Activated T-helper 1 cell treated with anti-CD3 and anti-CD28 coated beads, Interleukin-12 subunit alpha, Interleukin-12 subunit beta, Interleukin-2, Interleukin-4 antibody, amounts not matched to agents 30 ng/mL and 10 ng/mL and 1 ng/mL, durations not matched to agents 14 hours and 24 hours and 36 hours (primary cell): ENCODE measurements at regions not wholly inside any gene's neighbourhood (a gene's known extent, or its start where the extent isn't known, plus 50 kb on each side); places are given as distances from the start of the nearest gene placed in this dataset.

ENCODE experiments used
- DNase-seq: peaks from one replicate; pipeline ENCODE4 v3.0.0; 2021; ENCODE audit warnings: low spot score
- H3K27ac Mint-ChIP-seq: one replicate; pipeline ENCODE4 v1.8.0; 2021; ENCODE audit warnings: mild to moderate bottlenecking, mixed read lengths
- H3K27me3 Mint-ChIP-seq: one replicate; pipeline ENCODE4 v1.8.0; 2022; ENCODE audit warnings: mild to moderate bottlenecking, moderate library complexity, mixed read lengths; ENCODE audit not compliant: insufficient read depth
- H3K36me3 Mint-ChIP-seq: one replicate; pipeline ENCODE4 v1.8.0; 2021; ENCODE audit warnings: low read depth, mixed read lengths
- H3K4me1 Mint-ChIP-seq: one replicate; pipeline ENCODE4 v1.8.0; 2021; ENCODE audit warnings: low read depth, mixed read lengths
- H3K4me3 Mint-ChIP-seq: one replicate; pipeline ENCODE4 v1.8.0; 2021; ENCODE audit warnings: mild to moderate bottlenecking, moderate library complexity, mixed read lengths
- H3K9me3 Mint-ChIP-seq: one replicate; pipeline ENCODE4 v1.8.0; 2021; ENCODE audit warnings: mixed read lengths
- intact Hi-C: fragments of 100-400 bp; cut with micrococcal nuclease; formaldehyde crosslinking; loops from one replicate; pipeline ENCODE4 v1.15.1; 2024

- Mint-ChIP-seq H3K9me3 (no peaks in the 10 kb centered on the region), H3K27ac (no peak overlapping the region), H3K4me1 (no peaks in the 10 kb centered on the region), H3K4me3 (no peak overlapping the region), H3K27me3 (no peaks in the 10 kb centered on the region), H3K36me3 (no peaks in the 10 kb centered on the region)
- intact Hi-C loops = no loop called here
- DNase-seq = no peak
Measured at GRCh38 chr1:194347200-194347599, 1160.8 kb upstream of the B3GALT2 start.

- no peak for DNase-seq
- no peaks in the 10 kb centered on the region for H3K27me3 Mint-ChIP-seq
Measured at GRCh38 chr1:194342484-194343262, 1156.3 kb upstream of the B3GALT2 start.

GRCh38 chr1:194341587-194341986, 1155.2 kb upstream of the B3GALT2 start:
- Mint-ChIP-seq H3K27me3 (no peaks in the 10 kb centered on the region), H3K27ac (no peak overlapping the region), H3K36me3 (no peaks in the 10 kb centered on the region), H3K9me3 (no peaks in the 10 kb centered on the region), H3K4me1 (peaks cover 8% of the 10 kb centered on the region), H3K4me3 (no peak overlapping the region)
- intact Hi-C loops = no loop called here
- DNase-seq = no peak

More at GRCh38 chr1:194342484-194343262, 1156.3 kb upstream of the B3GALT2 start:
- Mint-ChIP-seq H3K27ac (no peak overlapping the region), H3K9me3 (no peaks in the 10 kb centered on the region), H3K4me3 (no peak overlapping the region), H3K36me3 (no peaks in the 10 kb centered on the region), H3K4me1 (peaks cover 8% of the 10 kb centered on the region)
- intact Hi-C loops = no loop called here

DNA sequence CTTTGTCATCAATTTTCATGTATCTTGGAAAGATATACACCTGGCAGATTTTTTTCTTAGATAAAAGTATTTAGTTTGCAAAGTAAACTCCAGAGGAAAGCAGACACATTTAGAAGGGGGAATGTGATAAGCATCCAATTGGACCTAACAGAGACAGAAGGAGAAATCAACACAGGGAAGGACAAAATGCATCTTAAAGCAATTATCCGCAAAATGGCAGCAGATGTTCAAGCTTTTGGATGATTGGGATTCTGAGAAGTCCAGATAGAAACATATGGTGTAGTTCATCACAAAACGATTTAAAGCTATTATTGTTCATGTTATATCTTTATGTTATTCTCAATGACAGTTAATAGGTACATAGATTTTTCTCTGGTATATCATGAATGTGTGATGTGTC, 1153.1 kb upstream of the B3GALT2 start:
- Mint-ChIP-seq H3K27me3 (no peaks in the 10 kb centered on the region), H3K9me3 (no peaks in the 10 kb centered on the region), H3K4me3 (no peak overlapping the region), H3K36me3 (no peaks in the 10 kb centered on the region), H3K4me1 (peaks cover 8% of the 10 kb centered on the region), H3K27ac (no peak overlapping the region)
- no peak for DNase-seq
- intact Hi-C loops = no loop called here

GRCh38 chr1:194338241-194338948, 1152.0 kb upstream of the B3GALT2 start:
- DNase-seq = no peak
- Mint-ChIP-seq H3K27ac (no peak overlapping the region), H3K4me1 (peaks cover 8% of the 10 kb centered on the region), H3K4me3 (no peak overlapping the region), H3K36me3 (no peaks in the 10 kb centered on the region), H3K9me3 (no peaks in the 10 kb centered on the region), H3K27me3 (no peaks in the 10 kb centered on the region)
- intact Hi-C loops = no loop called here

GRCh38 chr1:194333240-194333639, 1146.8 kb upstream of the B3GALT2 start:
- no peaks in the 10 kb centered on the region for H3K27me3 Mint-ChIP-seq
- H3K9me3 Mint-ChIP-seq = no peaks in the 10 kb centered on the region
- H3K27ac Mint-ChIP-seq = no peak overlapping the region
- intact Hi-C loops = no loop called here
- no peak for DNase-seq
- H3K36me3 Mint-ChIP-seq = no peaks in the 10 kb centered on the region
- H3K4me3 Mint-ChIP-seq = no peak overlapping the region
- H3K4me1 Mint-ChIP-seq = peaks cover 3% of the 10 kb centered on the region

GRCh38 chr1:194331758-194332157, 1145.3 kb upstream of the B3GALT2 start:
- DNase-seq = no peak
- Mint-ChIP-seq H3K4me1 (no peaks in the 10 kb centered on the region), H3K4me3 (no peak overlapping the region), H3K27ac (no peak overlapping the region), H3K27me3 (no peaks in the 10 kb centered on the region), H3K36me3 (no peaks in the 10 kb centered on the region), H3K9me3 (no peaks in the 10 kb centered on the region)
- intact Hi-C loops = no loop called here

DNA sequence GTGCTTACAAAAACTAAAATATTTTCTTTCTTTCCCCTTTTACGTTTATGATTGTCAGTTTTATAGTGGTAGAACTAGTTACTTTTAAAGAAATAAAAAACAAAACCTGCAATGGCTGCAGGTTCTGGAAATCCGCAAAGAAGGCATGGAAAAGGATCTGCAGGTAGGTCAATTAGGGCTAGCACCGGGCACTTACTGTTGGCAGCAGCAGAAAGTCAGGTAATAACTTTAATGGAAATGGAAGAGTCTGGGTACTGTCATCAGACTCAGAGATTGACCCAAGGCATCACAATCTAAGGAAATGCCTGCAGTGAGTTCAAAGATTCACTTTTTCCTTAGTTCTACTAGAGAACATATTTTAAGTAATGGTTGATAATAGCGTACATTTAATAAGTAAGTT, 1136.3 kb upstream of the B3GALT2 start:
- Mint-ChIP-seq H3K9me3 (no peaks in the 10 kb centered on the region), H3K4me1 (no peaks in the 10 kb centered on the region), H3K36me3 (no peaks in the 10 kb centered on the region), H3K27ac (no peak overlapping the region), H3K27me3 (peaks cover 2% of the 10 kb centered on the region), H3K4me3 (no peak overlapping the region)
- intact Hi-C loops = no loop called here
- DNase-seq = no peak

- no peak for DNase-seq
- H3K36me3 Mint-ChIP-seq = no peaks in the 10 kb centered on the region
- H3K27ac Mint-ChIP-seq = no peak overlapping the region
- no peak overlapping the region for H3K4me3 Mint-ChIP-seq
- peaks cover 2% of the 10 kb centered on the region for H3K27me3 Mint-ChIP-seq
- H3K9me3 Mint-ChIP-seq = no peaks in the 10 kb centered on the region
- intact Hi-C loops = no loop called here
- no peaks in the 10 kb centered on the region for H3K4me1 Mint-ChIP-seq
Measured at GRCh38 chr1:194318790-194319280, 1132.4 kb upstream of the B3GALT2 start.

DNA sequence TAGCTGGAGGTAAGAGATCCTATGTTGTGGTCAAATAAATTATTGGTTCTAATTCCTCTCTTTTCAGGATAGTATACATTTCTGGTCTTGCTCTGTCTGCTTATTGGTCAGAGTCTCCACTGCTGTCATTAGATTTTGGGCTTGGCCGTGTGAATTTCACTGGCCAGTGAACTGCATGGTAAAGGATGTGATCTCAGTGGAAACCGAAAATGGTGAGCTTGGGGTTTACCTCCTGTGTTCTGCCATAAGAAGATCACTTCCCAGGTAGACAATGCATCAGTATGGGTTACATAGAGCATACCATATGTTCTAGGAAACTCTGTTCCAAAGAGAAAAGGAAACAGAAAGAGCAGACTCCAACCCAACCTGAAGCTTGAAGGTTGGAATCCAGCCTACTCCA, 1123.3 kb upstream of the B3GALT2 start:
- Mint-ChIP-seq H3K27me3 (peaks cover 2% of the 10 kb centered on the region), H3K27ac (no peak overlapping the region)
- no peak for DNase-seq

GRCh38 chr1:194309269-194309668, 1122.9 kb upstream of the B3GALT2 start:
- no peak overlapping the region for H3K4me3 Mint-ChIP-seq
- H3K4me1 Mint-ChIP-seq = no peaks in the 10 kb centered on the region
- H3K9me3 Mint-ChIP-seq = no peaks in the 10 kb centered on the region
- intact Hi-C loops = no loop called here
- H3K27ac Mint-ChIP-seq = no peak overlapping the region
- H3K27me3 Mint-ChIP-seq = peaks cover 2% of the 10 kb centered on the region
- no peaks in the 10 kb centered on the region for H3K36me3 Mint-ChIP-seq
- DNase-seq = no peak

More for the DNA sequence above, 1123.3 kb upstream of the B3GALT2 start:
- no peaks in the 10 kb centered on the region for H3K36me3 Mint-ChIP-seq
- H3K4me3 Mint-ChIP-seq = no peak overlapping the region
- H3K9me3 Mint-ChIP-seq = no peaks in the 10 kb centered on the region
- intact Hi-C loops = no loop called here
- no peaks in the 10 kb centered on the region for H3K4me1 Mint-ChIP-seq

DNA sequence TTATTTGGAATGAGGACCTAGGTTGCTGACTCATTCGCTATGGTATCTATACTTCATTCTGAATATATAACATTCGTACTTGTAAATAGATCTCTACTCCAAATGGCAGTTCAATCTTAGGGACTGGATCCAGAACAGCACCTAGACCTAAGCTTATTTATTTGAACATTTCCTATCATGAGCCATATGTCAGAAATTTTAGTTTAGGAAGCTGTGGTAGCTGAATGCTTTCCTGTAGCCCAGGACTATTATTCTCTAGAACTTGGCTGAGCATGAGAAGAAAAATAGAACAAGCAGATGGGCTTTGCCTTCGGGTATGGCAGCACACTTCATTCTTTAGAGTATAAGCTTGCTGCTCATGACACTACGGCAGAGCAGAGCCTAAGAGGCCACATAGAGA, 1114.4 kb upstream of the B3GALT2 start:
- Mint-ChIP-seq H3K9me3 (no peaks in the 10 kb centered on the region), H3K36me3 (no peaks in the 10 kb centered on the region), H3K27me3 (no peaks in the 10 kb centered on the region), H3K4me3 (no peak overlapping the region), H3K4me1 (peaks cover 5% of the 10 kb centered on the region), H3K27ac (no peak overlapping the region)
- DNase-seq = no peak
- intact Hi-C loops = no loop called here

DNA sequence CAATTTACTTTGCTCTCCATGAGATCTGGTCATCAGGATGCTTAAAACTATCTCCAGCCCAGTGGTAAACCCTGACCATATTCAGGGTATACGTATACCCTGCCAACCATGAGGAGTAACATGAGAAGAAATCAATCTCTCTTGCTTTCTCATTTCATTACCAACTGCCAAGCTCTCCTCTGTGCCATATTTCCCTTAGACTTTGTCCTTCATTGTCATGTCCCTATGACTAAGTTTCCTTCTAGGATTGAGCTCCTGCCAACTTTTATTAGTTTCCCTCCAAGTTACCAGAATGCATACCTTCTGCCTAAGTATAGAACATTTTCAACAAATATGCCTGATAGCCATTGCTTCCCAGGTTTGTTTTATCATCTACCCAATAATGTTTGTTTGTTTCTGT, 1113.9 kb upstream of the B3GALT2 start:
- DNase-seq = no peak
- H3K4me3 Mint-ChIP-seq = no peak overlapping the region
- no peaks in the 10 kb centered on the region for H3K36me3 Mint-ChIP-seq
- no peak overlapping the region for H3K27ac Mint-ChIP-seq
- intact Hi-C loops = no loop called here
- no peaks in the 10 kb centered on the region for H3K9me3 Mint-ChIP-seq
- H3K4me1 Mint-ChIP-seq = peaks cover 10% of the 10 kb centered on the region
- H3K27me3 Mint-ChIP-seq = no peaks in the 10 kb centered on the region
